ENCODE measurements at regions not wholly inside any gene's neighbourhood (a gene's known extent, or its start where the extent isn't known, plus 50 kb on each side); places are given as distances from the start of the nearest gene placed in this dataset.

DNA sequence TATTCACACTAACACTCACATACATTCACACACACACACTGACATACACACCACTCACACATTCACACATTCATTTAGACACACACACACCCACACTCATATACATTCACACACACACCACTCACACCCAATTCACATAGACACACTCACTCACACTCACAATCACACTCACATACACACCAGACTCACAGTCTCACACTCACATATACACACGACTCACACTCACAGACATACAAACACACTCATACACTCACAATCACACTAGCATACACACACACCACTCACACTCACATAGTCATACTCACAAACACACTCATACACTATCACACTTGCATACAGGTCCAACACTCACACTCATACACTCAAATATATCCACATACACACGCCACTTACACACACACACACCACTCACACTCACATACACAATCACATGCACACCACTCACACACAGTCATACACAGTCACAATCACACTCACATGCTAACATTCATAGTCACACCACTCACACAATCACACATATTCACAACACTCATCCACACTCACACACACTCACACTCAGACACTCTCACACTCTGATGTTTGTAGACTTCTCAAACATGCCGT is 312.6 kb downstream of the SFMBT2 start:
- H3K4me3 ChIP-seq (replicated peaks in 1 of 2; ENCODE audit: low read depth in 2 of 2, low read length in 2 of 2): no peak overlapping the region
- TF ChIP-seq, protein P1, sequence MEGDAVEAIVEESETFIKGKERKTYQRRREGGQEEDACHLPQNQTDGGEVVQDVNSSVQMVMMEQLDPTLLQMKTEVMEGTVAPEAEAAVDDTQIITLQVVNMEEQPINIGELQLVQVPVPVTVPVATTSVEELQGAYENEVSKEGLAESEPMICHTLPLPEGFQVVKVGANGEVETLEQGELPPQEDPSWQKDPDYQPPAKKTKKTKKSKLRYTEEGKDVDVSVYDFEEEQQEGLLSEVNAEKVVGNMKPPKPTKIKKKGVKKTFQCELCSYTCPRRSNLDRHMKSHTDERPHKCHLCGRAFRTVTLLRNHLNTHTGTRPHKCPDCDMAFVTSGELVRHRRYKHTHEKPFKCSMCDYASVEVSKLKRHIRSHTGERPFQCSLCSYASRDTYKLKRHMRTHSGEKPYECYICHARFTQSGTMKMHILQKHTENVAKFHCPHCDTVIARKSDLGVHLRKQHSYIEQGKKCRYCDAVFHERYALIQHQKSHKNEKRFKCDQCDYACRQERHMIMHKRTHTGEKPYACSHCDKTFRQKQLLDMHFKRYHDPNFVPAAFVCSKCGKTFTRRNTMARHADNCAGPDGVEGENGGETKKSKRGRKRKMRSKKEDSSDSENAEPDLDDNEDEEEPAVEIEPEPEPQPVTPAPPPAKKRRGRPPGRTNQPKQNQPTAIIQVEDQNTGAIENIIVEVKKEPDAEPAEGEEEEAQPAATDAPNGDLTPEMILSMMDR (IDR thresholded peaks at IDR 0.05; ENCODE audit: low read depth, low read length): no peak
- no peak for DNase-seq (ENCODE audit: low read depth in 2 of 2)

- TF ChIP-seq, protein P1 (IDR thresholded peaks at IDR 0.05; ENCODE audit: low read depth, low read length): no peak
- no peak overlapping the region for H3K4me3 ChIP-seq (replicated peaks in 1 of 2; ENCODE audit: low read depth in 2 of 2, low read length in 2 of 2)
- no peak for DNase-seq (ENCODE audit: low read depth in 2 of 2)
These were observed 316.1 kb downstream of the SFMBT2 start for GRCh38 chr10:7094781-7095180.

GRCh38 chr10:7093368-7093767 is 317.5 kb downstream of the SFMBT2 start:
- TF ChIP-seq, protein P1 (IDR thresholded peaks at IDR 0.05; ENCODE audit: low read depth, low read length): no peak
- H3K4me3 ChIP-seq (replicated peaks in 1 of 2; ENCODE audit: low read depth in 2 of 2, low read length in 2 of 2): no peak overlapping the region
- DNase-seq (ENCODE audit: low read depth in 2 of 2): no peak

DNA sequence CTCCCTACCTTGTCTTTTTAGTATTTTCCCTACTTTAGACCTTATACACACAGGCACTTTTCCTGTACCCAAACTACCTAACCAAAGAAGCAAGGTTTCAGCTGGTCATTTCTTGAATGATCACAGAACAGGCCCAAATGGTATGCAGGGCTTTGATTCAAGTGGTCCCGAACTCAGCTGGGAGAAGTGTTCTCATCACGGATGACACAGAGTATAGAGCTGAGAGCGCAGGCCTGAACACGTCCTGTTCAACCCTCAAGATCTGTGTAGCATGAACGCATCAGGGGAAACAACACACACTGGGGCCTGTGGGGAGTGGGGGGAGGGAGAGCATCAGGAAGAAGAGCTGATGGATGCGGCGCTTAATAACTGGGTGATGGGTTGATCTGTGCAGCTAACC is 318.2 kb downstream of the SFMBT2 start:
- no peak overlapping the region for H3K4me3 ChIP-seq (replicated peaks in 1 of 2; ENCODE audit: low read depth in 2 of 2, low read length in 2 of 2)
- no peak for DNase-seq (ENCODE audit: low read depth in 2 of 2)
- TF ChIP-seq, protein P1 (IDR thresholded peaks at IDR 0.05; ENCODE audit: low read depth, low read length): no peak

DNA sequence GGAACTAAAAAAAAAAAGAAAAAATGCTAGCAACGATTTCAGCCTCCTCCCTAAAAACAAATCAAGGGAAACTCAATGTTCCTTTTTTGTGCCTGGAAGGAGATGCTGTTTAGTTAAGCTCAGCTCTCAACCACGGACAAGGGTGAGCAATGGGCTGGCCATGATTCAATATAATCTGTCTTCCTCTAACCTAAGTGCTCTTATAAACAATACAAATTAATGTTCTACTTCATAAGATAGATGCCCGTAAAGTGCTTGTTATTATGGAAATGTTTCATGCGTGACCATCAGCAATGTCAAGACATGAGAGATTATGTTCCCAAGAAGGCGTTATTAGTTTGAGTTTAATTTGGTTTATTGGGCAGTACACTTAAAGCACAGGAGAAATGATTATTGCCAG is 320.3 kb downstream of the SFMBT2 start:
- peak in 1 of 2 donors; percentile 2 for DNase-seq (ENCODE audit: low read depth in 2 of 2)
- TF ChIP-seq, protein P1 (IDR thresholded peaks at IDR 0.05; ENCODE audit: low read depth, low read length): no peak
- H3K4me3 ChIP-seq (replicated peaks in 1 of 2; ENCODE audit: low read depth in 2 of 2, low read length in 2 of 2): no peak overlapping the region

GRCh38 chr10:7085913-7086589 is 324.8 kb downstream of the SFMBT2 start:
- no peak overlapping the region for H3K4me3 ChIP-seq (replicated peaks in 1 of 2; ENCODE audit: low read depth in 2 of 2, low read length in 2 of 2)
- peak; percentile 4 to 63 for DNase-seq (ENCODE audit: low read depth in 2 of 2)
- TF ChIP-seq, protein P1 (IDR thresholded peaks at IDR 0.05; ENCODE audit: low read depth, low read length): no peak

Measured in cardiac fibroblast (primary cell).